ENCODE measurements at regions not wholly inside any gene's neighbourhood (a gene's known extent, or its start where the extent isn't known, plus 50 kb on each side); places are given as distances from the start of the nearest gene placed in this dataset.

- TF ChIP-seq POLR2A (IDR thresholded peaks at IDR 0.05; ENCODE audit: low read depth, low read length) (no peak), CTCF (conservative IDR thresholded peaks at IDR 0.05; ENCODE audit: low read depth, low read length) (no peak), BHLHE40 (IDR thresholded peaks at IDR 0.05; ENCODE audit: low read depth, low read length) (no peak), RAD21 (IDR thresholded peaks at IDR 0.05; ENCODE audit: low read length) (no peak), CHD1 (IDR thresholded peaks at IDR 0.05; ENCODE audit: low read depth, low read length) (no peak), CEBPB (IDR thresholded peaks at IDR 0.05; ENCODE audit: low read depth, low read length) (no peak)
Observed at GRCh38 chr20:11094196-11094595, 420.4 kb upstream of the JAG1 start.
